GM21381 (cell line): ENCODE measurements at regions not wholly inside any gene's neighbourhood (a gene's known extent, or its start where the extent isn't known, plus 50 kb on each side); places are given as distances from the start of the nearest gene placed in this dataset.

Experiments used
- ATAC-seq: cut with Tn5 transposase; IDR thresholded peaks from one replicate; pipeline ENCODE4 v1.9.1; 2021; ENCODE audit warnings: mild to moderate bottlenecking, moderate library complexity; ENCODE audit not compliant: unreplicated experiment

DNA sequence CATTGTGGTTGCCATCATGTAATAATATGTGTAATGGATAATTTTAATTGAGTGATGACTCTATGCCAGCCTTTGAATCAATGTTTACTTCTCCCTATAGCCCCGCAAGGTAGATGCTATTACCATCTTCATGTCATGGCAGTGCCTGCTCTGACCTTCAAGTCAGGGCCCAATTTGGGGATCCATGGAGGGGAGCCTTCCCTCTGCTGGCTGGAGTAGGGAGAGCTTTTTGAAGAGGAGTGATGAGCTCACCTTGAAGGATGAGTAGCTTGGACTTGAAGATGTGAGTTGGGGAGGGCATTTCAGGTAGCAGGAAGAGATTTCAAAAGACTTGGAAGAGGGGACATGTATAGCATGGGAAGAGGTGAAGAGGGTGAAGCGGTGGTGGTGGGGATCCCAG, 189.2 kb downstream of the FOXD2 start:
- ATAC-seq: no peak

DNA sequence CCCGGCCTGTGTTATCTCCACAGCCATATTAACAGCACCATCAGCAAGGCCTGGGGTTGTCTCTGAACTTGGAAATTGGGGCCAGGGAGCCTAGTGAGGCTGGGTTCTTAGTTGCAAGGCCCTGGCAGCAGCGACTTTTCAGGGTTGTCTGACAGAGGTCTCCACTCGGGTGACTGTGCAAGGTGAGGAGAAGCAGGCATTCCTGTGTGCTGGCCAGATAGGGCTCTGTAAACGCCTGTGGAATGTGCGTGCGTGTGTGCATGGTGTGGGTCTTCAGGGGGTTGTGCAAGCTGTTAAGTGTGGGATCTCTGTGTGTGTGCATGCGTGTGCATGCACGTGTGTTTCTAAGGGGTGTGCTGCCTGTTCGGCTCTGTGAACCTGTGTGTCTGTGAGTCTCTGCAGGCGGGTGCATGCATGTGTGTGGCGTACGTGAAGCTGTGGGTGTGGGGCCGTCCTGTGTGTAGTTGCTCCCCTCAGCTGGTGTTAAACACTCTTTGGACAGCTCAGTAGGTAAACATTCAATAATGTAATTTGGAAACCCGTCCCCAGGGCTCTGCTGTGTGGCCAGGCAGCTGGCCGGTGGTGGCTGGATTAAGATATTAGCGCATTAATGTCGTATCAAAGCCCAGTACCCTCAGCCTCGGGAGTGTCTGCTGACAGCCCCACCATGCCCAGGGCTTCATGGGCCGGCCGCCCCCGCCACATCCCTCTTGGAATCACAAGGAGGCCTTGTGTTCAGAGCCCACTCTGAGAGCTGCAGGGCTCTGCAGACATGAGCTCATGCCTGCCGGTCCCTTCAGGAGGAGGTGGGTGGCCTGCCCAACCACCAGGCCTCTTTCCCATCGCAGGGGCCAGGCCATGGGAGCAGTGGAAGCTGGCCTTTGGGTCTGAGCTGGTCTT, 189.9 kb downstream of the FOXD2 start:
- no peak for ATAC-seq

DNA sequence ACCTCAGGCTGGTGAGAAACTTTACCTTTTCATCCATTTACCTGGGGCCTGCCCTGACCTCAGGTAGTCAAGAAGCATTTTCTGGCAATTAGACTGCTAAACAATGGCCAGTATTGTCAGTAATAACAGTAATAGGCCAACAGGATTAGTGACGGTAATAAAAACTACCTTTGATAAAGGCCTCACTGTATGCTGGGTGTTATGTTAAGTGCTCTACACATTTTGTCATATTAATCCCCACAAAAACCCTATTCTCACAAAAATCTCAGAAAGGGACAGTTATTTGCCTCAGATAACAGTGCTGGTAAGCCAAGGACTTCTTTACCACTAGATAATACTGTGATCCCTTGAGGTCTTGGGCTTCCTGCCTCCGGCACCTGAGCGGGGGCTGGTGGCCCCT, 191.4 kb downstream of the FOXD2 start:
- ATAC-seq: no peak

DNA sequence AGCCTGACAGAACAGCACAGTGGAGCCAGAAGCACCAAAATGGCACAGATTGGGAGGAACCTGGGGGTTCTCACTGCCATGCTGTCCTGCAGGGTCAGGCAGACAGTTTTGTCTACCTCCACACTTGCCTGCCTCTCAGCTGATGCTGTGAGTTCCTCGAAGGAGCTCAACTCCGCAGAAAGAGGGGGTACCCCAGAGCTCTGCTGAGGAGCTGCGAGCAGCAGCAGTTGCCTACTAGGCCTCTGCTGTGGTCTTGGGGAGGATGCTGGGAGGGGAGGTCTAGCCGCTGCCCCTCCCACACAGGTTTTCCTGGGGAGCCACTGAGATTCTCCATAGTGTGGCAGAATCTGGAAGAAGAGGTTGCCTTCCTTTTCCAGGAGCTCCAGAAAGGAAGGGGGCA, 192.5 kb downstream of the FOXD2 start:
- ATAC-seq: no peak

DNA sequence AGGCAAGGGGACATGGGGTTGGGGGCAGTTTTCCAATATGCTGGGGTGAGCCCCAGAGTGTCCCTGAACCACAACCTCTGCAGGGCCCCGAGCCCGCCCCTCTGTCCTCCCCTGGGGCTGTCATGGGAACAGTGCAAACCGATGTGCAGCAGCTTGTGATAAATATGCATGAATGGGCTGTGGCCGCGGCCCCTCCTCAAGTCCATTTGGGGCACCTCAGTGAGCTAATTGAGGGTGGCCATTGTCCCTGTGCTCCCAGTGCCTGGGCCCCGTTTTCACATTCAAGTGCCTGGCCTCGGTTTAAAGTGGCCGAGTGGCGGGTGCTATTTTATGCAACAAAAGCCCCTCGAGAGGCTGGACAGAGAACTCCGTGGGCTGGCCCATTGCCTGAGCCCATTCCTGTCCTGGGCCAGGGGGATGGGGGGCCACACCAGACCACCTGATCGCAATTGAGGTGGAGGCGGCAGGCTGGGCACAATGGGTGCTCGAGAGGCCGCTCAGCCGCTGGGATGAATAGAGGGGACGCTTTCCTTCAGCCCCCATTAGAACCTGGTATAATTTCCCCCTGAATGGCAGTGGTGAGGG, 193.7 kb downstream of the FOXD2 start:
- no peak for ATAC-seq

DNA sequence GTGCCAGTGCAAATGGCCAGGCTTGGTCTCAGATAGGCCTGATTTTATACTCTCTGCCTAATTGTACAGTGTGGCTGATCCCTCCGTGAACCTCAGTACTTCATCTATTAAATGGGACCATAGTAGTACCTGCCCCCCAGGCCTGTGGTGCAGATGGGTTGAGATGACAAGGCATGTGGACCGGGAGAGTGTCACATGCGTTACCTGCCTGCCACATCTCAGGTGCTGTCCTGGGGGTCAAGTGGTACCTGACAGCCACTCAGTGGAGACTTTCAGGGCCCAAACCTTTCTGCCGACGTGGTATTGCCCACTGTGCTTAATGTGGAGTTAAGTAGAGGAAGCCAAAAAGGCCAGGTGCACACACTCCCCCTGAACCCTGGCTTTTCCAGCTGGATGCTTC, 197.3 kb downstream of the FOXD2 start:
- ATAC-seq: no peak

DNA sequence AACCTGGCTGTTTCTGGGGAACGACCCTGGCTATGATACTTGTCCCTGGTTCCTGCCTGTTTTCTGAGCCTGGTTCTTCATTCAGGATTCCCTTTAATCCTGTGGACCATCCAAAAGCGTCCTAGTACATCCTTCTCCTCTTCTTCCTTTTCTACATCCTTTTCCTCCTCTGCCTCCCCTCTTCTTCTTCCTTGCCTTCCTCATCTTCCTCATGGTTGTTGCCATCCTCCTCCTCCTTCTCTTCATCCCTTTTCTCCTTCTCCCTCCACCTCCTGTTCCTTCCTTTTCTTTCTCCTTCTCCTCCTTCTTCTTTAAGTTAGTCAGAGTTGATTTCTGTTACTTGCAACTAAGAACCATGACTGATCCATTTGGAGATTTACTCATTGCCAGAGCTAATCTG, 197.8 kb downstream of the FOXD2 start:
- no peak for ATAC-seq

DNA sequence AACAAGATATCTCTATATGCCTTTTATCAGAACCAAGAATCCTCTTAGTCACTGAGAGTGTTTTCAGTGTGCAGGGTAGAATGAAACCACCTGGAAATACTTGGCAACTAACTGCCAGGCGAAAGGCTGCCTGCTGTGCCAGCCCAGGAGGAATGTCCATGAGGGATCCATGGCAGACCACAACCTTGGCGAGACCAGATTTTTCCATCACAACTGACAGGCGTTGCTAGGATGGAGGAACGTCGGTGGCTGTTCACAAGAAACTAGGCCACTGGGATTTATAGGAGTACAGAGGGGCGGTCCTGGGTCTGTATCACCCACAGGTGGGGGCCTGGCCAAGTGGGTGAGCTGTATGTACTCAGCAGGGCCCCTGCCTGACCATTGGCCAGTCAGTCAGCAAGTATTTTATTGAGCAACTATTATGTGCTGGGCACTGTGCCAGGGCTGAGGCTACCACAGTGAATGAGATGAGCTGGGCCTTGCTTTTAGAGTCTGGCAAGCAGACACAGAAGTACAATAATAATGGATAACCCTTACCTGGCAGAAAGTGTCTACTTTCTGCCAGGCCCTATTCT, 199.4 kb downstream of the FOXD2 start:
- ATAC-seq: no peak

DNA sequence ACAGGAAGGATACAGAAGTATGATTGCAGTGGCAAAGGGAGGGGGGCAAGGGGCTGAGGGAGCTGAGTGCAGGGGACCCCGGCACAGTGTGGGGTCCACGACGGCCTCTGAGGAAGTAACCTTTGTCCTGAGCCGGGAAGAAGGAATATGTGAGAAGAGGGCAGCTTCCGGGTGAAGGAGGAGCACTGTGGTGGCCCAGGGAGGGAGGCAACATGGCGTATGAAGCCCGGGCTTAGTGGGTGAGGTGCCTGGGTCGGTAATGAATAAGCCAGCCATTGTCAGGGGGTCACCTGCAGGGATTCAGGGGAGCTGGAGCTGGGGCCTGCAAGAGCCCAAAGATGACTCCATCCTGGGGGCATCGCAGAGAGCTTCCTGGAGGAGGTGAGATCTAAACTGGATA, 200.4 kb downstream of the FOXD2 start:
- no peak for ATAC-seq

DNA sequence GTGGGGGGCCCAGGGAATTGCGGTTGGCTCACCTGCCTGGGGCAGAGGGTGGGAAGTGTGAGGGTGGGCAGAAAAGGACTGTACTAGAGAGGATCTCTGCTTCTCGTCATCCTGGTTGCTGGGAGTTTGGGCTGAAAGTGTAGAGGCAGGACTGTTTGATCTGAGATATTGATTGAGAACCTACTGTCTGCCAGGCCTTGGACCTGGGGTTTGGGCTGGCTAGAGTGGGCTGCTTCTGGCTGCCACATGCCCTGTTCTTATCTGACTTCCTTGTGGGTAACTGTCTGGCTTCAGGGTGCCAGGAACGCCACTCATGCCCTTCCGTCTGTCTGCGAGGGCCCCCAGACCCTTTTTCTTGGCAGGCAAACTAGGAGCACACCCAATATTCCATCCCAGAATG, 200.9 kb downstream of the FOXD2 start:
- ATAC-seq: no peak

DNA sequence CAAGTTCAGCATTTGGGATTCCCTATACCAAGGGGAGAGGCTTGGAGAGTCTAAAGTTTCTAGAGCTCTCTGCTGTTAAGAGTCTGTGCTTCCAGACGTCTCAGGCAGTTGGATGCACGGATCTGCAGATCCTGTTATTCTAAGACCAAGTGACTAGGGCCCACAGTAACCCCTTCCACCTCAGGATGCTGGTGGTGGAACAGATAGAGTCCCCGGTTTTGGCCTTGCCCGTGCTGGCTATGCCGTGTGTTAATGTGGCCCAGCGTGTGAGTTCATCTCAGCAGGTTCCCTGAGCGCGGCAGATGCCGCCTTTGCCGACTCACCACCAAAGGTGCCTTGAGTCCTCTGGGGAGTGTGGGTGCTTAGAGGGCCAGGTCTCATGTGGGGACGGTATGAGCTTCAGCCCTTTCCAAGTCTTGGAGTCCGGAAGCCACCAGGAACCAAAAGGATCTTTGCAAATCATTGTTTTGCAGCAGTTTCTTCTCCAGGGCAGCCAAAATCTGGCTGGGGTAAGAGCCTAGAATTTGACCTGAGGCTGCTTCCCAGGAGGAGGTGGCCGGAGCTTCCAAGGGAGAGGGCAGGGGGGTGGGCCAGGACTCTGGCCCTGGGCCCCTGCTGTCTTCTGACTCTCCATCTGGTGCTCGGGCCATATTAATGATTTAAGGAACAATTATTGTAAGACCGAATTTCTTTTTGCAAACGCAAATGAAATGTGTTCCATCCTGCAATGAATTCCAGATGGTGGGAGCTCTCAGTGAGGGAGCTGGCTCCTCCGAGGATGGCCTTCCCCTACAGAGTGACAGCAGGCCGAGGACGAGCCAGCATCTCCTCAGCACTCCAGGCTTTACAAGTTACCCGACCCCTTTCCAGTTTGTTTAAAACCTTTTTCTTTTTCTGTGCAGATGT, 205.7 kb downstream of the FOXD2 start:
- ATAC-seq: no peak

DNA sequence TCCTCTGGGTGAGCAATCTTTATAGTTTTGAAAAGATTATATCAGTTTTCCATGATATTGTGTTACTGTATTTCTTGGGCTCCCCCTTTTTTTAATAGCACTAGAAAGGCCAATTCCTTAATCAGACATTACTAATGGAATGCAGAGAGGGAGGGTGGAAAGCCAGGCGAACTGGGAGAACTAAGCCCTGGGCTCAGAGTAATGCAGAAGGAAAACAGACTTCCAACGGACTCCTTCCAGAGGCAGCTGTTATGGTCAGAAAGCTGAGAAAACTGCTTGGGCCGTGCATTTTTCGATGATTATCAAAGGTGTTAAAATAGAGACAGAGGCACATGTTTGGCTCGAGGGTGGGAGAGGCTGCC, 206.3 kb downstream of the FOXD2 start:
- ATAC-seq: no peak

DNA sequence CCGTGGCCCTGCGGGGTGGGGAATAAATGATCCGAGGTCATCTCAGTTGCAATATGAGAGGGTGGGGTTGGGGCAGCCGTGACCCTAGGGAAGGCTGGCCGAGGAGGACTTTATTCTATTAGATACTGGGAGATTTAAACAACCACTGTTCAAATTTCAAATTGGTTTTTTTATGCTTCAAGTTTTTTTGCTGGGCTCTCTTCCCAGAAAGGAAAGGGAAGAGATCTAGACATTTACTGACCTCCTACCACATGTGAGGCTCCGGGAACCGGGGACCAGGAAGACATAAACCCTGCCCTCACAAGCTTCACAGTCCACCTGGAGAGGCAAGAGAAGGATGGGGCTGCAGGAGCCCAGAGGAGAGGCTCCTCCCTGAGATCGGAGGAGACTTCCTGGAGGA, 207.3 kb downstream of the FOXD2 start:
- no peak for ATAC-seq

DNA sequence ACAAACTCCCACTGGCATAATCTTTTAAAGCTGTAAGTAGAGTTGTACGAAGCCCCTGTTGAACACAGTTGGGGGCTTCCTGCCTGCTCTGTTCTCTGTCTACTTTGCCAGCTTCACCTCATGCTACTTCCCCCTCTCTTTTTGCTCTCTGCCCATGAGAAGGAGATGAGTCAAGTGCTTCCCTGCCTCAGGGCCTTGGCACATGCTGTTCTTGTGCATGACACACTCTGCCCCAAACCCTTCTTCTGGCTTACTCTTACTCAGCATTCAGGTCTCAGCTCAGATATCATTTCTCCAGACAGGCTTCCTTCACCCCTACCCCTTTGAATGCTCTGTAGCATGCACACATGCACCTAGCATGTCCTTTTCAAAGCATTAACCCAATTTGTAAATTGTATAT, 208.8 kb downstream of the FOXD2 start:
- no peak for ATAC-seq

DNA sequence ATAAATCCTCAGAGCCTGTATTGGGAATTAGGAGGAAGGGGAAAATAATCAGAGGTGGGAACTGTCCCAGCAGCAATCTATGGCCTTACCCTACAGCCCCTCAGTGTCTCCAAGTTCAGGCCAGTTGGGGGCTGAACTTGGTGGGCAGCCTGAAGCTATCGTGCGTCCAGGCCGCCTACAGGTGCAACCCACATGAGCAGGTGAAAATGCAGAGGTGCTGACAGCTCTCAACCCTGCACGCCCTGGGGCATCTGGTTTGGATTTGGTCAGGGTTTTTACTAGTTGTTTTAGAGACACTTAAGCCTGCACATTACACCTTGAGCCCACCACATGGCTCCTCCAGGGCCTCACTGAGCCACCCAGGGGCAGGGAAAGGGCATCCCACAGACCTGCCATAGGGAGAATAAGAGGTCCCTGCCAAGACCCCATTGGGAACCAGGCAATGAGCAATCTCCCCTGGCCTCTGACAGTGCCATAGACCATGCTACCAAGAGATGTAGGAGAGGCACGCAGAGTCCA, 209.5 kb downstream of the FOXD2 start:
- no peak for ATAC-seq

DNA sequence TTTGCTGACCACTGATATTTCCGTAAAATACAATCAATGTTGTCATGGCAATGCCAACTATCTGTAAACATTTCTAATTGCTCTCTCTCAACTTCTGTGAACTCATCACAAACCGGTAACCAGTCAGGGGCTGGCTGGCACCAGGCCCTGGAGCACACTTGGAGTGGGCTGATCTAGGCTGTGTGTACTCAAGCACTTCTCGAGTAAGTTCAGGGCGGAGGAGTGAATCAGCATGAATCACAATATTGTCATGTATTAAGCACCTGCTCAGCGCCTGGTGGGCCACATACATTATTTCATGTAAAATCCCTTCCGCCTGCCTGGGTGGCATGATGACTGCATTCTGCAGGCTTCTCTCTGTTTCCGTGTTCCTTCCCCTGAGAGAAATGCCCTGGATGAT, 212.4 kb downstream of the FOXD2 start:
- no peak for ATAC-seq

DNA sequence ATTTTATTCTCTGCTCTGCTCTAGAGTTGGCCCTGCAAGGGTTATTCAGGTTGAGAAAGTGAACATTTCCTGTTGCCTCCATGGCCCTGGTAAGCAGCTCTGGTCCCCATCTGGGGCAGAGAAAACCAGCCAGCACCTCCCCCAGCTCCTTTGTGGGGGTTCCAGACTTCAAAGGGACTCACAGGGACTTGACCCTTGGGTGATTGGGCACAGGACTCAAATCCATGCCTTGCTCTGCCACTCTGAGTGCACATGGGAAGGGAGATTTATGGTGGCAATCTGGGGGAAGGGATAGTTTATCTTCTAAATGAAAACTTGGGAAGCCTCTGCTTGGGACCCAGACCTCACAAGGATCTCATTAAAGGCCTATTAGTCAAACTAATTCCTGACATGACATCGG, 212.8 kb downstream of the FOXD2 start:
- no peak for ATAC-seq

DNA sequence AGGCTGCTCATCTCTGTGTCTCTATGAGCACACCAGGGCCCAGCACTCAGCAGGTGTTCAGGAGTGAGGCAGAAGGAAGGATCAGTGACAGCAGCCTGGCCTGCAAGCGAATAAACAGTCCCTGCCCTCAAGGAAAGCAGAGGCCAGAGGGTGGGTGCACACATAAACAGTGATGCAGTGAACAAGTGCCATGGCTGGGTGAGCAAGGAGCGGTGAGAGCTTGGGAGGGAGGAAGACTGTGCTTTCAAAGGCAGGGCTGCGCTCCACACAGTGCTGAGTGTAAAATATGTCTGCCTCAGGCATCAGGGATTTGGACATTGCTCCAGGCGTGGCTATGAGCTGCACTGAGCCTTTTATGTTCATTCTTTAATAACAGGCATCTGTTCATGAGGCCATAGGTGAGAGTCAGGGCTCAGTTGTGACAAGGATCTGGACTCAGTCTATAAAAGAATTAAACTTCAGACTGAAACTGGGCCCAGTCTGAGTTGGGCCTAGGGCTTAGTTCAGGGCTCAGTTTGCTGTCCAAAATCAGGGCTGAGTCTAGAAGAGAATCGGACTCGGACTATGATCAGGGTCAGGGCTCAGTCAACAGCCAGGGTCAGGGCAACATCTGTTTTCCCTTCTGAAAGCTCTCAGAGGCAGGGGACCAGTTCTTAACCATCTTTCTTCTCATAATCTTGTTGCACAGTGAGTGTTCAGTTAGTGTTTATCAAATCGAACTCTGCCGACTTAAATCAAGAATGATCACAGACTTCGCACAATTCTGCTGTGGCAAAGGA, 213.7 kb downstream of the FOXD2 start:
- no peak for ATAC-seq

DNA sequence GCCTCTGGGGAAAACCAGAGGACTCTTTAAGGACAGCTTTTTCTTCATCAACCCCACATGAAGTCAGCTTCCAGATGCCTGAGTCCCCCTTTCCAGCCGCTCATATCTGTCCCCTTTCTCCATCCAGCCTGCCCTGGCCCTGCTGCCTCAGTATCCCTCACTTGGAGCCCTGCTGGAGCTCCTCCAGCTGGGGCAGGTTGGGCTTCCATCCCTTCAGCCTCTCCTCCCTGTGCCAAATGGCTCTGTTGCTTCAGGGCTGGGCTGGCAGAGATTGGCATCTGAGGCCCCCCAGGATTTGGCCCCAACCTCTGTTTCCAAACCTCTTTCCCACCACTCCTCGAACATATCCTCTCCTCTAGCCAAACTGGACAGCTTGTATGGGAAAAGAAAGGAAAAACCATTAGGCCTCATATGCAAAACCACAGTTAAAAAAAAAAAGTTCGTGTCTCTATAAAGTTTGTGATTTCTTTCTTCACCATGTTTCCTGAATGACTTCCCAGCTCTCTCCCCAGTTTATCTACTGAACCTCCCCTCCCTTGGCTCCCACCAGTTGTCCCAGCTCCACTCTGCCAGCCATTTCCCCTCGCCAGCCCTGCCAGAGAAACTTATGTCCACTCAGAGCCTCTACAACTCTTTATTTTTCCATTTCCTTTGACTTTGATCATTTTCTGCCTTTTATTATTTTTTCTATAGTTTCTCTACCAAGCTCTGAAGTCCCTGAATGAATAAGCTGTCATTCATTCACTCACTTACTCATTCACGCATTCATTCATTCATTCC, 217.9 kb downstream of the FOXD2 start:
- ATAC-seq: no peak
